MG63 (cell line): ENCODE measurements at regions not wholly inside any gene's neighbourhood (a gene's known extent, or its start where the extent isn't known, plus 50 kb on each side); places are given as distances from the start of the nearest gene placed in this dataset.

Experiments
- DNase-seq: peaks from one replicate; pipeline ENCODE4 v3.0.0-alpha.2; 2020
- H3K27me3 ChIP-seq: fragments of 250-450 bp; sonication (Bioruptor Pico); 2 replicates; pipeline ENCODE4 v1.5.1; 2020; ENCODE audit warnings: mild to moderate bottlenecking, moderate library complexity
- H3K36me3 ChIP-seq: fragments of 250-450 bp; sonication (Bioruptor Pico); 2 replicates; pipeline ENCODE4 v1.5.1; 2020; ENCODE audit warnings: mild to moderate bottlenecking, moderate library complexity
- H3K4me3 ChIP-seq: fragments of 250-450 bp; sonication (Bioruptor Pico); 2 replicates; pipeline ENCODE4 v1.5.1; 2020; ENCODE audit warnings: mild to moderate bottlenecking, moderate library complexity
- H3K9me3 ChIP-seq: fragments of 250-450 bp; sonication (Bioruptor Pico); 2 replicates; pipeline ENCODE4 v1.5.1; 2020; ENCODE audit warnings: mild to moderate bottlenecking, moderate library complexity

- no peaks in the 10 kb centered on the region for H3K27me3 ChIP-seq
- H3K9me3 ChIP-seq, result no peaks in the 10 kb centered on the region; the same call in 1 of the 2 replicates
- no peak overlapping the region for H3K4me3 ChIP-seq
- no peaks in the 10 kb centered on the region for H3K36me3 ChIP-seq
- DNase-seq, result no peak
Measured at GRCh38 chr6:48919555-48919954, 543.5 kb downstream of the MMUT start.

DNA sequence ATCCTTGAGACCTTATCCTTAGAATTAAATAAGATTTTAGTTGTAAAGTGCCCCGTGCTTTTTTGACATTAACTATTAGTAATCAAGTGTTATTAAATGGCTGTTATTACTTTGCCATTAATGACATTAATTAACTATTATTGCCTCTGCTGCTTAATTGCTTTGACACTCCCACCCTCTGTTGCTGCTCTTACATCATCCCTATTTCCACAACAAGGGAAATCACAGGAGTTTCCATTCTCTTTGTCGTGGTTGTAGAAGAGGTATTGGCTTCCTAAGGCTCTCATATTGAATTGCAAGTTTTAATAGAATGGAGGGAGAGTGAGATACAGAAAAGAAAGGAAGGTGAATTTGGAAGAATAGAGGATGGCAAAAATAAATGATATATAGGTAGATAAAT, 545.8 kb downstream of the MMUT start:
- no peaks in the 10 kb centered on the region for H3K27me3 ChIP-seq
- no peak for DNase-seq
- H3K36me3 ChIP-seq, result no peaks in the 10 kb centered on the region
- H3K9me3 ChIP-seq, result no peaks in the 10 kb centered on the region; the same call in 1 of the 2 replicates
- no peak overlapping the region for H3K4me3 ChIP-seq

GRCh38 chr6:48916607-48917006, 546.4 kb downstream of the MMUT start:
- Histone ChIP-seq H3K27me3 (no peaks in the 10 kb centered on the region), H3K36me3 (no peaks in the 10 kb centered on the region), H3K4me3 (no peak overlapping the region), H3K9me3 (no peaks in the 10 kb centered on the region)
- no peak for DNase-seq

DNA sequence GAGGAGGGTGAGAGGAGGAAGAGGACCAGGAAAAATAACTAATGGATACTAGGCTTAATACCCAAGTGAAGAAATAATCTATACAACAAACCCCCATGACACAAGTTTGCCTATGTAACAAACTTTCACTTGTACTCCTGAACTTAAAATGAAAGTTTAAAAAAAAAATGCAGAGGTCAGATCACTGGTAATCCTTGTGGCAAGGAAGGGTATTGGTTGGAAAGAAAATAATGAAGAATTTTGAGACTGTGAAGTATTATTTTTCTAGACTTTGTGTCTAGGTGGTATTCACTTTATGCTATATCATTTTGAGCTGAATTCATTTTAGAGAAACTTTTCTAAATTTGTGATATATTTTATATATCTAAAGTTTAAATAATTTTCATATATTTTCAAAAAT, 547.5 kb downstream of the MMUT start:
- Histone ChIP-seq H3K27me3 (no peaks in the 10 kb centered on the region), H3K36me3 (no peaks in the 10 kb centered on the region), H3K4me3 (no peak overlapping the region), H3K9me3 (no peaks in the 10 kb centered on the region)
- DNase-seq, result no peak

DNA sequence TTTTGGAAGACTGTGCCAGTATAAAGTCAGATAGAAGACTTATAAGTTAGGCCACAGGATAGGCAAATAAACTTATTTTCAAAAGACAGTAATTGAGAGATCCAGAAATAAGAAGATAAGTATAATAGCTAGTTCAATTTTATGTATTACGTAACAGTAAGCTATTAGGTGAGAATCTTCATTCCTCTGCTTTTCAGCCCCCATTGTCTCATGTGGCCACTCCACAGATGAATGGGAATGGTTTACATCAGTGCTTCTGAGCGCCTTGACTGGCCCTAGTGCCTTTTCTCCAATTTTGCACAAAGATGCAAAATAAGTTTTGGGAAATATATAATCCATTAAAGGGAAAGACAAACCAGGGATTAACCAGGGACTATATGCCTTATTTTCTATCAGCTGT, 550.5 kb downstream of the MMUT start:
- Histone ChIP-seq H3K36me3 (no peaks in the 10 kb centered on the region), H3K27me3 (no peaks in the 10 kb centered on the region), H3K4me3 (no peak overlapping the region), H3K9me3 (no peaks in the 10 kb centered on the region)
- no peak for DNase-seq

- no peak overlapping the region for H3K4me3 ChIP-seq
- no peaks in the 10 kb centered on the region for H3K27me3 ChIP-seq
- H3K9me3 ChIP-seq, result 0 out of 2 replicates have a peak, but pooled peaks cover 4% of the 10 kb centered on the region
- DNase-seq, result no peak
- H3K36me3 ChIP-seq, result no peaks in the 10 kb centered on the region
Measured at GRCh38 chr6:48904809-48905208, 558.2 kb downstream of the MMUT start.

DNA sequence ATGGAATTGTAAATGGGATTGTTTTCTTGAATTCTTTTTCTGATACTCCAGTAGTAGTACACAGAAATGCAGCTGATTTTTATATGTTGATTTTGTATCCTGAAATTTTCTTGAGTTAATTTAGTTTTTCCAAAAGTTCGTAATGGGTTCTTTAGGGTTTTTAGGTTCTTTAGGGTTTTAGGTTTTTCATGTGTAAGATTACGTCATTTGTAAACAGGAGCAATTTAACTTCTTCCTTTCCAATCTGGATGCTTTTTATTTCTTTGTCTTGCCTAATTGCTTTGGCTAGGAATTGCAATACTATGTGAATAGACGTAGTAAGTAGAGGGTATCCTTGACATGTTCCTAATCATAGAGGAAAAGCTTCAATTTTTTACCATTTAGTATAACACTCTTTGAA, 568.6 kb downstream of the MMUT start:
- no peak overlapping the region for H3K4me3 ChIP-seq
- no peaks in the 10 kb centered on the region for H3K36me3 ChIP-seq
- no peaks in the 10 kb centered on the region for H3K9me3 ChIP-seq
- DNase-seq, result no peak
- no peaks in the 10 kb centered on the region for H3K27me3 ChIP-seq

- no peak for DNase-seq
- Histone ChIP-seq H3K9me3 (no peaks in the 10 kb centered on the region; the same call in 1 of the 2 replicates), H3K4me3 (no peak overlapping the region), H3K27me3 (no peaks in the 10 kb centered on the region), H3K36me3 (no peaks in the 10 kb centered on the region)
Measured at GRCh38 chr6:48893048-48893447, 570.0 kb downstream of the MMUT start.

DNA sequence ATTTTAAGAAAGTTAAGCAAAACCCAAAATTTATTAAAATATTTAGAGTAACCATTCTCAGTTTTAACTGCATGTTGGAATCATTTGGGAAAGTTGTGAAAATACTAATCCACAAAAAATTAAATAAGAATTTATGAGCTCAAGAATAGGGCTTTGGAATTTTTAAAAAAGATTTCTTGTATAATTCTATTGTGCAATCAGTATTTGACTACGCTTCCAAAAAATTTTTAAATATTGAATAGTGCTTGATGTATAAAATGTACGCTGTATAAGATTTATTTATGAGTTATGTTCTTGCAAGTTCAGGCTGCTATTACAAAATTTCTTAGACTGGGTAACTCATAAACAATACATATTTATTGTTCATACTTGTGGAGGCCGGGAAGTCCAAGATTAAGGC, 571.7 kb downstream of the MMUT start:
- Histone ChIP-seq H3K27me3 (no peaks in the 10 kb centered on the region), H3K36me3 (no peaks in the 10 kb centered on the region), H3K4me3 (no peak overlapping the region), H3K9me3 (no peaks in the 10 kb centered on the region; the same call in 1 of the 2 replicates)
- DNase-seq, result no peak

DNA sequence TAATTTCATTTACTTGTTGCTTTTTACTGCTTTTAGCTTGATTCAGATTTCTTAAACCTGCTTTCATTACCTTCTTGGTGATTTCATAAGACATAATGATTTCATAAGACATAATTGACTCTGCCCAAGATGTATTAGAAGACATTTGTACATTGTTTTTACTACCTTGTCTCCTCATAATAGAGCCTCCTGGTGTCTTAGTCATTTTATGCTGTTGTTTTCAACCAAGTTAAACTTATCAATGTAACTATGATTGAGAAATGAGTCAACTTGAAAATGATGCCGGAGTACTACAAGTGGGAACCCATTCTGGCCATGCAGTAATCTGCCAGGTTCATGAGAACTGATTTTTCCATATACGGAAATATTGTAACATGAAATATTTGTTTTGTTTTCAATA, 573.6 kb downstream of the MMUT start:
- Histone ChIP-seq H3K27me3 (no peaks in the 10 kb centered on the region), H3K9me3 (no peaks in the 10 kb centered on the region; the same call in 1 of the 2 replicates), H3K36me3 (no peaks in the 10 kb centered on the region), H3K4me3 (no peak overlapping the region)
- no peak for DNase-seq

- no peak for DNase-seq
- H3K27me3 ChIP-seq, result no peaks in the 10 kb centered on the region
- H3K4me3 ChIP-seq, result no peak overlapping the region
- peaks cover 4% of the 10 kb centered on the region for H3K9me3 ChIP-seq
- H3K36me3 ChIP-seq, result no peaks in the 10 kb centered on the region
Measured at GRCh38 chr6:48883116-48883515, 579.9 kb downstream of the MMUT start.

DNA sequence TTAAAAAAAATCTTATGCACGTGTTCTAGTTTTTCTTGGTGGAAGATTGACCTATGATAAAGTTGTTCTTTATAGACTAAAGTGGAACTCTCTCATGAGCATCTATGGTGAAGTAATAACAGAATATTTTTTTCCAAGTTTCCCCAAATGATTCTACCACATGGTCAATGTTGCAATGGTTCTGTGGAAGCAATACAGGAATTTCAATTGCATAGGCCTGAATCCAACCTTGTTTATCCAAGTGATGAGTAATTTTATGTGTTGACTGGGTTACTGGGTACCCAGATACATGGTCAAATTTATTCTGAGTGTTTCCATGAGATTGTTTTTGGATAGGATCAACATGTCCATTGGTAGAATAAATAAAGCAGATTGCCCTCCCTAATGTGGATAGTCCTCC, 581.5 kb downstream of the MMUT start:
- peaks cover 4% of the 10 kb centered on the region for H3K9me3 ChIP-seq
- H3K4me3 ChIP-seq, result no peak overlapping the region
- no peak for DNase-seq
- no peaks in the 10 kb centered on the region for H3K27me3 ChIP-seq
- H3K36me3 ChIP-seq, result no peaks in the 10 kb centered on the region

GRCh38 chr6:48869595-48869994, 593.5 kb downstream of the MMUT start:
- Histone ChIP-seq H3K36me3 (no peaks in the 10 kb centered on the region), H3K9me3 (peaks cover 6% of the 10 kb centered on the region; the same call in 1 of the 2 replicates), H3K4me3 (no peak overlapping the region), H3K27me3 (no peaks in the 10 kb centered on the region)
- no peak for DNase-seq

DNA sequence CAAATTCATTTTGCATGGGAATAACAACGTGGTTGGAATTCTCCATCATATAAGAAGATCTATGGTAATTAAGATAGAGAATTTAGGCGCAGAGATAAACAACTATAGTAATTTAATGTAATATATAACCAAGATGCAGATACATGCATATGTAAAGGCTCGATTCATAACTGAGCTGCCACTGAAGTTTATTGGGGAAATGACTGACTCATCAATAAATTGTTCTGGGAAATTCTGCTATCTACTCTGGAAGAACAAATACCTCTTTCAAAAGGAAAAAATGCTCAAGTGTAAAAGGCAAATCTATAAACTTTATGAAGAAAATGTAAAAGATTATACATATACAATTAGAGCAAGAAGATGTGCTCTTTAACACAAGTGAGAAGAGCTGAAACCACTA, 596.4 kb downstream of the MMUT start:
- no peaks in the 10 kb centered on the region for H3K36me3 ChIP-seq
- no peak overlapping the region for H3K4me3 ChIP-seq
- DNase-seq, result no peak
- no peaks in the 10 kb centered on the region for H3K27me3 ChIP-seq
- H3K9me3 ChIP-seq, result peaks cover 10% of the 10 kb centered on the region

GRCh38 chr6:48860175-48860574, 602.9 kb downstream of the MMUT start:
- H3K27me3 ChIP-seq, result no peaks in the 10 kb centered on the region
- H3K36me3 ChIP-seq, result no peaks in the 10 kb centered on the region
- H3K4me3 ChIP-seq, result no peak overlapping the region
- no peak for DNase-seq
- H3K9me3 ChIP-seq, result peaks cover 10% of the 10 kb centered on the region

GRCh38 chr6:48859562-48860123, 603.4 kb downstream of the MMUT start:
- Histone ChIP-seq H3K36me3 (no peaks in the 10 kb centered on the region), H3K27me3 (no peaks in the 10 kb centered on the region), H3K9me3 (peaks cover 6% of the 10 kb centered on the region), H3K4me3 (no peak overlapping the region)
- no peak for DNase-seq

DNA sequence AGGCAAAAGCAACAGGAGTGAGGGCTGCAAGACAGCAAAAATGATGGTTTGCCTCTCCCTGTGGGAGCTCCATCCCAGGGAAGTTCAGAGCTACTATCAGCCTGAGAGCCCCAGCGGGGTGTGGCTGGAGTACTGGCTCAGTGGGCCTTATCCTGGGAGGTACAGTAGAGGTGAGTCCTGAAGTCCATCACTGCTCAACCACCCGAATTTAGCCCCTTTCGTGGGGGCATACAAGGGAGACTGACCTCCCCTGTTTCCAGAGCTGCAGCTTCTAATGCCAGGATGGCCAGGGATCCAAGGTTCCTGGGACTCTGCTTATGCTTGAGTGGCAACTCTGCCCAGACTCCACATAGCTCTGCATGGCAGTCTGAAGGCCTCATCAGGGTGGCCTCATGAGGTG, 617.8 kb downstream of the MMUT start:
- Histone ChIP-seq H3K27me3 (no peaks in the 10 kb centered on the region), H3K4me3 (no peak overlapping the region), H3K36me3 (no peaks in the 10 kb centered on the region), H3K9me3 (peaks cover 17% of the 10 kb centered on the region)
- DNase-seq, result no peak

GRCh38 chr6:48844696-48845095, 618.4 kb downstream of the MMUT start:
- no peaks in the 10 kb centered on the region for H3K36me3 ChIP-seq
- DNase-seq, result no peak
- H3K4me3 ChIP-seq, result no peak overlapping the region
- no peaks in the 10 kb centered on the region for H3K27me3 ChIP-seq
- peaks cover 20% of the 10 kb centered on the region for H3K9me3 ChIP-seq

GRCh38 chr6:48840896-48841295, 622.2 kb downstream of the MMUT start:
- no peaks in the 10 kb centered on the region for H3K27me3 ChIP-seq
- no peaks in the 10 kb centered on the region for H3K36me3 ChIP-seq
- no peak for DNase-seq
- H3K4me3 ChIP-seq, result no peak overlapping the region
- peaks cover 28% of the 10 kb centered on the region for H3K9me3 ChIP-seq
